ENCODE measurements at regions not wholly inside any gene's neighbourhood (a gene's known extent, or its start where the extent isn't known, plus 50 kb on each side); places are given as distances from the start of the nearest gene placed in this dataset.

- no peak for TF ChIP-seq SPI1 (IDR thresholded peaks at IDR 0.05; ENCODE audit: low read depth, low read length)
- DNase-seq (ENCODE audit: insufficient read length, low spot score) (no peak), FAIRE-seq (no peak)
Measured at GRCh38 chr4:184938871-184939270, 79.4 kb upstream of the HELT start.

GRCh38 chr4:184939978-184940377 lies 78.3 kb upstream of the HELT start:
- no peak for TF ChIP-seq POLR2A (IDR thresholded peaks at IDR 0.05; ENCODE audit: low read depth, low read length)
- no peak for TF ChIP-seq TAF1 (IDR thresholded peaks at IDR 0.05; ENCODE audit: low read depth, low read length)
- no peak for TF ChIP-seq POU2F2 (IDR thresholded peaks at IDR 0.05; ENCODE audit: low read depth, low read length)
- TF ChIP-seq SPI1 (IDR thresholded peaks at IDR 0.05; ENCODE audit: low read depth, low read length), result no peak
- no peak for TF ChIP-seq PAX5 (IDR thresholded peaks at IDR 0.05; ENCODE audit: insufficient read depth, low read length, severe bottlenecking)
- no peak for TF ChIP-seq POLR2AphosphoS5 (IDR thresholded peaks at IDR 0.05; ENCODE audit: low read depth, low read length)
- DNase-seq (ENCODE audit: insufficient read length, low spot score) (no peak), FAIRE-seq (no peak)

- FAIRE-seq (no peak), DNase-seq (ENCODE audit: insufficient read length, low spot score) (no peak)
- TF ChIP-seq PAX5 (IDR thresholded peaks at IDR 0.05; ENCODE audit: insufficient read depth, low read length, severe bottlenecking), result no peak
- no peak for TF ChIP-seq POLR2AphosphoS5 (IDR thresholded peaks at IDR 0.05; ENCODE audit: low read depth, low read length)
- no peak for TF ChIP-seq TAF1 (IDR thresholded peaks at IDR 0.05; ENCODE audit: low read depth, low read length)
- no peak for TF ChIP-seq POU2F2 (IDR thresholded peaks at IDR 0.05; ENCODE audit: low read depth, low read length)
Measured at GRCh38 chr4:184940500-184940899, 77.8 kb upstream of the HELT start.

- FAIRE-seq (no peak), DNase-seq (ENCODE audit: insufficient read length, low spot score) (no peak)
- no peak for TF ChIP-seq SPI1 (IDR thresholded peaks at IDR 0.05; ENCODE audit: low read depth, low read length)
- TF ChIP-seq TAF1 (IDR thresholded peaks at IDR 0.05; ENCODE audit: low read depth, low read length), result no peak
- TF ChIP-seq POLR2AphosphoS5 (IDR thresholded peaks at IDR 0.05; ENCODE audit: low read depth, low read length), result no peak
- no peak for TF ChIP-seq POU2F2 (IDR thresholded peaks at IDR 0.05; ENCODE audit: low read depth, low read length)
- TF ChIP-seq PAX5 (IDR thresholded peaks at IDR 0.05; ENCODE audit: insufficient read depth, low read length, severe bottlenecking), result no peak
- TF ChIP-seq POLR2A (IDR thresholded peaks at IDR 0.05; ENCODE audit: low read depth, low read length), result no peak
Measured at GRCh38 chr4:184941671-184942418, 76.4 kb upstream of the HELT start.

GRCh38 chr4:184942444-184943425 lies 75.6 kb upstream of the HELT start:
- DNase-seq (ENCODE audit: insufficient read length, low spot score) (no peak), FAIRE-seq (no peak)
- TF ChIP-seq POLR2AphosphoS5 (IDR thresholded peaks at IDR 0.05; ENCODE audit: low read depth, low read length), result no peak
- TF ChIP-seq POU2F2 (IDR thresholded peaks at IDR 0.05; ENCODE audit: low read depth, low read length), result no peak

- TF ChIP-seq POLR2AphosphoS5 (IDR thresholded peaks at IDR 0.05; ENCODE audit: low read depth, low read length), result no peak
- no peak for TF ChIP-seq POLR2A (IDR thresholded peaks at IDR 0.05; ENCODE audit: low read depth, low read length)
- no peak for TF ChIP-seq SPI1 (IDR thresholded peaks at IDR 0.05; ENCODE audit: low read depth, low read length)
- TF ChIP-seq POU2F2 (IDR thresholded peaks at IDR 0.05; ENCODE audit: low read depth, low read length), result no peak
- TF ChIP-seq TAF1 (IDR thresholded peaks at IDR 0.05; ENCODE audit: low read depth, low read length), result no peak
- no peak for TF ChIP-seq PAX5 (IDR thresholded peaks at IDR 0.05; ENCODE audit: insufficient read depth, low read length, severe bottlenecking)
- DNase-seq (ENCODE audit: insufficient read length, low spot score) (no peak), FAIRE-seq (no peak)
Measured at GRCh38 chr4:184949020-184949419, 69.3 kb upstream of the HELT start.

GRCh38 chr4:184950117-184950830 lies 68.0 kb upstream of the HELT start:
- no peak for DNase-seq (ENCODE audit: insufficient read length, low spot score)
- no peak for FAIRE-seq
- no peak for TF ChIP-seq TAF1 (IDR thresholded peaks at IDR 0.05; ENCODE audit: low read depth, low read length)
- TF ChIP-seq SPI1 (IDR thresholded peaks at IDR 0.05; ENCODE audit: low read depth, low read length), result no peak
- no peak for TF ChIP-seq POLR2A (IDR thresholded peaks at IDR 0.05; ENCODE audit: low read depth, low read length)
- TF ChIP-seq POU2F2 (IDR thresholded peaks at IDR 0.05; ENCODE audit: low read depth, low read length), result no peak
- TF ChIP-seq PAX5 (IDR thresholded peaks at IDR 0.05; ENCODE audit: insufficient read depth, low read length, severe bottlenecking), result no peak
- TF ChIP-seq POLR2AphosphoS5 (IDR thresholded peaks at IDR 0.05; ENCODE audit: low read depth, low read length), result no peak

- DNase-seq (ENCODE audit: insufficient read length, low spot score), result no peak
- no peak for FAIRE-seq
- TF ChIP-seq TAF1 (IDR thresholded peaks at IDR 0.05; ENCODE audit: low read depth, low read length) (no peak), POLR2AphosphoS5 (IDR thresholded peaks at IDR 0.05; ENCODE audit: low read depth, low read length) (no peak), SPI1 (IDR thresholded peaks at IDR 0.05; ENCODE audit: low read depth, low read length) (no peak), PAX5 (IDR thresholded peaks at IDR 0.05; ENCODE audit: insufficient read depth, low read length, severe bottlenecking) (no peak), POU2F2 (IDR thresholded peaks at IDR 0.05; ENCODE audit: low read depth, low read length) (no peak), POLR2A (IDR thresholded peaks at IDR 0.05; ENCODE audit: low read depth, low read length) (no peak)
Measured at GRCh38 chr4:184950926-184951325, 67.4 kb upstream of the HELT start.

GRCh38 chr4:184951668-184952160 lies 66.6 kb upstream of the HELT start:
- no peak for TF ChIP-seq POLR2A (IDR thresholded peaks at IDR 0.05; ENCODE audit: low read depth, low read length)
- TF ChIP-seq POU2F2 (IDR thresholded peaks at IDR 0.05; ENCODE audit: low read depth, low read length), result no peak
- no peak for TF ChIP-seq PAX5 (IDR thresholded peaks at IDR 0.05; ENCODE audit: insufficient read depth, low read length, severe bottlenecking)
- no peak for TF ChIP-seq TAF1 (IDR thresholded peaks at IDR 0.05; ENCODE audit: low read depth, low read length)
- no peak for TF ChIP-seq POLR2AphosphoS5 (IDR thresholded peaks at IDR 0.05; ENCODE audit: low read depth, low read length)
- TF ChIP-seq SPI1 (IDR thresholded peaks at IDR 0.05; ENCODE audit: low read depth, low read length), result no peak
- DNase-seq (ENCODE audit: insufficient read length, low spot score) (no peak), FAIRE-seq (no peak)

All from GM12891 (cell line).